GM21786 (cell line): ENCODE measurements at regions not wholly inside any gene's neighbourhood (a gene's known extent, or its start where the extent isn't known, plus 50 kb on each side); places are given as distances from the start of the nearest gene placed in this dataset.

Experiments used
- ATAC-seq: cut with Tn5 transposase; IDR thresholded peaks from one replicate; pipeline ENCODE4 v1.9.1; 2021; ENCODE audit not compliant: unreplicated experiment

- ATAC-seq, result no peak
These were observed 181.1 kb upstream of the ARID2 start for GRCh38 chr12:45548426-45548825.

- ATAC-seq, result no peak
These were observed 180.1 kb upstream of the ARID2 start for GRCh38 chr12:45549337-45549902.

DNA sequence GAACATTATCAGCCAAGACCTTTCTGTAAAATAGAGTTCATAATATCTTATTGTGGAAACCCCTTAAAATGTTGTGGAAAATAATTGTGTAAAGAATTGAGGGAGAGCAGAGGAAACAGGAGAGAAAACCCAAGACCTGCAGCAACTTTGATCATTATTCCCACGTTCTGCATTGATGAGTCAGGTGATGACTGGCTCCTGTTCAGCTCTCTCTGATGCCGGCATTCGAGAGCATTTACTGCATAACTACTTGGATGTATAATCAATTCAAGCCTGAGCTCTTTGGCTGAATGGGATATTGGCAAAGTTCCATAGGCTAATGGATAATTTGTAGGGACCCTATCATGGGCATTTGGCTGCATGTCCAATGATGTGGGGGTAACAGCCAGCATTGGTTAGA, 176.3 kb upstream of the ARID2 start:
- no peak for ATAC-seq

- no peak for ATAC-seq
These were observed 172.5 kb upstream of the ARID2 start for GRCh38 chr12:45557016-45557415.

DNA sequence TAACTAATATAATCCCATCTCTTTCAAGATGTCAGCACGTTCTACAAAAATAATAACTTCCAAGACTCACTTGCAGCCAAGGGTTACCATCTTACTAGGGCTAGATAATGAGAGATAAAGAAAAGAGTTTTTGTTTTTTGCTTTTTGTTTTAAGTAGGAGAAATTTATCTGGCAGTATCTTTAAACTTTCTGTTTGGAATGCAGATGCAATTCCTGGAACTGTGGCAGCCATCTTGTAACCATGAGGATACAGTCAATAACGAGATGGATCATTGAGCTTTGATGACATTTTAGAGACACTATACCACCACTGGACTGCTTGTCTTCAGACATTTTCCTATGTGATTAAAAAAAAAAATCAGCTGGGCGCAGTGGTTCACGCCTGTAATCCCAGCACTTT, 171.2 kb upstream of the ARID2 start:
- ATAC-seq, result no peak

DNA sequence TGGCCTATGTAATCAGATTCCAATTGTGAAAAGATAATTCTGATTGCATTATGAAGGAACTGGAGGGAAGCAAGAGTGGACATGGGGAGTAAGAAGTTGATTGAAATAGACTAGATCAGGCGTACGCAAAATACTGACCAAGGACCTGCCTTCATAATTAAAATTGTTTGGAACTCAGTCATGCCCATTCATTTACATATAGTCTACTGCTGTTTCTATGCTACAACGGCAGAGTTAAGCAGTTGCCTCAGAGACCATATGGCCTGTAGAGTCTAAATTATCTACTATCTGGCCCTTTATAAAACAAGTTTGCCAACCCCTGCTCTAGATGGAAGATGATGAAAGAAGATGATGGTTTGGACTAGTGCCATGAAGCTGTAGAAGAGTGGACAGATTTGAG, 170.0 kb upstream of the ARID2 start:
- no peak for ATAC-seq

DNA sequence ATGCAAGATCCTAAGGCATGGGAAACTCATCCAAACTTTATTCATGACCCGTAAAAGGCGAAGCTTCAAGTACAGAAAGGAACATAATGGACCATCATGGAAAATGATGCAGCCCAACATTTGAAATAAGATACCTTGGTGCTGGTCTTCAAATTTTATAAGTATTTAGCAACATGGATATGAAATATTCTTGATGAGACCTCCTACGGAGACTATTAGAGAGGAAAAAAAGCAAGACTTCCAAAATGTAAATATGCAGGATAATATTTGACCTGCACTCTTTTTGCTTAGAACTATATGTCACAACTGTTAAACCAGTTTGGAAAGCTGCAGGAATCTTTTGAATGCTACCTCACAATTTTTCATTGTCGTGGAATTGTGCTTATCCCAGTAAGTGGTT, 168.8 kb upstream of the ARID2 start:
- no peak for ATAC-seq

- ATAC-seq, result no peak
These were observed 168.0 kb upstream of the ARID2 start for GRCh38 chr12:45561488-45561887.

- ATAC-seq, result no peak
These were observed 163.9 kb upstream of the ARID2 start for GRCh38 chr12:45565590-45565989.

GRCh38 chr12:45566257-45566656, 163.2 kb upstream of the ARID2 start:
- ATAC-seq, result no peak

- no peak for ATAC-seq
These were observed 160.7 kb upstream of the ARID2 start for GRCh38 chr12:45568808-45569207.

GRCh38 chr12:45570501-45570900, 159.0 kb upstream of the ARID2 start:
- ATAC-seq, result no peak

DNA sequence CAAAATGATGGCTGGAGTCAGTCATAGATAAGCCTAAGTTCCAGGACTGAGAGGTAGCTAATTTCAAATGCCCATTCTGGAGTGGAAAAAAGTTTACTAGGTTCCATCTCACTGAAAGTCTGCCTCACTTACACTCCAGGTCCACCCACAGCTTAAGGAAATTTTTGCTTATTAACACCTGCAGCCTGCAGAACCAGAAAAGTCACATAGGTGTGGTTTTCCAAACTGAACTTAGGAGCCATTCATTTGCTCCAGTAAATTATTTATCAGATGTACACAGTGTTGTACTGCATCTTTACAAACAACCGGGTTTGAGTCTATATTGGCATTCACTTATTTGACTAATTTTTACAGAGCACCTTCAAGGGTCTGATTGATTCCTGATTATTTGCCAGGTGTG, 157.4 kb upstream of the ARID2 start:
- ATAC-seq, result no peak

DNA sequence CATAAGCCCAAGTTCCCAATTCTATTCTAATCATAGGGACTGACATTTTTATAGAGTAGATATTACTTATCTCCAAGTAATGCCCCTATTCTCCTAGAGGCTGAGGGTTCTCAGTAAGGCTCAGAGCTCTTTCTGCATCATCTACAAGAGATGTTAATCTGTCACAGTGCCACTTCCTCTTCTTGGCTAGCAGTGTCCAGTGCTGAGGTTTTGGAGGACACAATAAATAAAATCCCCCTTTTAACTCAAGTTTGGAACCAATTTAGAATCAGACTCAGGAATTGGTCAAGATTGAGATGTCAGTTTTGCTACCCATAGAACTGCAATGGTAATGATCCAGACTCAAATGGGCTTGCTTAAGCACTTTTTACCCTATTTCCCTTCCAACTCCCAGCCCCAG, 154.1 kb upstream of the ARID2 start:
- no peak for ATAC-seq

- peak; percentile 73 for ATAC-seq
These were observed 153.6 kb upstream of the ARID2 start for GRCh38 chr12:45575823-45576475.

DNA sequence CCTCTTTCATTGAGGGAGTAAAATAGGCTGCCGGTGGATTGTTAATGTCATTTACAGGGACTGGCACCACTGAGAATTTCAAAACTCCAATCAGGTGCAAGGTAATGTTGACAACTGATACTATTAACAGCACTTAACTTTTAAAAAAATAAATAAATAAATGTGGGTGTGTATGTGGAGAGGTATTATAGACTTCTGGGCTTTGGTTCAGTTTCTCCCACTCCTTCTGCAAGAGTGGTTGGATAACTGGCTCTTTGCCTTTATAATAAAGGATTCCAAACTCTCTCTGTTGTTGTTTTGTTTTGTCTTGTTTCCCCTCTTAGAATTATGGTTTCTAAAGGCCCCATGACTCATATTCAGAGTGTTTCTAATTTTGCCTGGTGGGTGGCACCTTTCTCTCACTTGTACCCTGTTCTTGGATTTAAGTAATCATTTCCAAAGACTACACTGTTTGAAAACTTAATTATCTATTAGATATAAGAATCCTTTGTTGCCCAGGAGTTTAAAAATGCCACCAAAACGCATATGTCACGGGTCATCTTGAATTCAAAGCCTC, 151.6 kb upstream of the ARID2 start:
- ATAC-seq, result no peak

- no peak for ATAC-seq
These were observed 149.0 kb upstream of the ARID2 start for GRCh38 chr12:45580356-45580969.

- no peak for ATAC-seq
These were observed 148.4 kb upstream of the ARID2 start for GRCh38 chr12:45581112-45581511.

DNA sequence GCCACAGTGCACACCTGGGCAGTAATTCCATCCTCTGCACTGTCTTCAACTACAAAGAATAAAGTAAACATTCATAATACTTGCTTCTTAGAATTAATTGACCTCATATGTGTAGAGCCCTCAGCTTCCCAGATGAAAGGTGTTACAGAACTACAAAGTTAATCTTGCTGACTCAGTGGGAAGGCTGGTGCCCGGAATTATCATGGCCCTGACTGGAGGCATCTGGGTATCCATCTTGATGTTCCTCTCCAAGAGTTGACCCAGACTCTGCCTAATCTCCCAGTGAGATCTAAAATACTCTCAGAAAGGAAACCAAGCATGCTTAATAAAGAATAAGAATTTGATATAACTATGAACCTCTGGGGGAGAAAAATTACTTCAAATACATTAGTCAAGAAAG, 147.0 kb upstream of the ARID2 start:
- no peak for ATAC-seq

- ATAC-seq, result no peak
These were observed 146.4 kb upstream of the ARID2 start for GRCh38 chr12:45582986-45583659.

GRCh38 chr12:45584336-45584735, 145.2 kb upstream of the ARID2 start:
- ATAC-seq, result no peak
